Vagina (tissue), 2 donors: ENCODE measurements at regions not wholly inside any gene's neighbourhood (a gene's known extent, or its start where the extent isn't known, plus 50 kb on each side); places are given as distances from the start of the nearest gene placed in this dataset.

Experiments
- DNase-seq, 2 donors: peaks; one replicate each; pipeline ENCODE4 v3.0.0-alpha.2; 2017; ENCODE audit errors: extremely low spot score in 2 of 2
- H3K27ac ChIP-seq: fragments of 200-600 bp; sonication (generic); one replicate; pipeline ENCODE4 v1.5.1; 2019
- H3K27me3 ChIP-seq: fragments of 200-600 bp; sonication (generic); one replicate; pipeline ENCODE4 v1.5.1; 2019
- H3K36me3 ChIP-seq, 2 donors: fragments of 200-600 bp; sonication (generic); one replicate each; pipeline ENCODE4 v1.5.1; 2017 to 2019
- H3K4me1 ChIP-seq: fragments of 200-600 bp; sonication (generic); one replicate; pipeline ENCODE4 v1.5.1; 2019
- H3K4me3 ChIP-seq, 2 donors: fragments of 200-600 bp; sonication (generic); 1 replicate in 1 of 2; 2 replicates in 1 of 2; pipeline ENCODE4 v1.5.1; 2016 to 2019
- H3K9me3 ChIP-seq: fragments of 200-600 bp; sonication (generic); one replicate; pipeline ENCODE4 v1.5.1; 2019
- POLR2A ChIP-seq, 2 donors: fragments of 450-650 bp; IDR thresholded peaks; one replicate each; pipeline ENCODE4 v1.6.1; 2017; ENCODE audit warnings: antibody characterized with exemption in 2 of 2, mild to moderate bottlenecking in 2 of 2, moderate library complexity in 2 of 2
- POLR2AphosphoS5 ChIP-seq, 2 donors: sonication (generic); formaldehyde crosslinking; IDR thresholded peaks; one replicate each; pipeline ENCODE4 v1.9.0; 2017; ENCODE audit warnings: antibody characterized with exemption in 2 of 2, mild to moderate bottlenecking in 2 of 2, low read depth in 1 of 2; ENCODE audit not compliant: insufficient read depth in 1 of 2
- intact Hi-C: fragments of 100-400 bp; cut with DNase I; formaldehyde crosslinking; loops from one replicate; pipeline ENCODE4 v1.15.1; 2023
- TF ChIP-seq, protein P1 (sequence below), 3 experiments: fragments of 450-650 bp in 2 of 3; fragments of 200-600 bp in 1 of 3; sonication (generic) in 1 of 3; IDR thresholded peaks; one replicate each; pipeline ENCODE4 v1.5.1; 2017 to 2019; ENCODE audit warnings: antibody characterized with exemption in 3 of 3, mild to moderate bottlenecking in 2 of 3, moderate library complexity in 2 of 3

- Histone ChIP-seq H3K36me3 (no peaks in the 10 kb centered on the region), H3K27ac (no peak overlapping the region), H3K4me1 (no peaks in the 10 kb centered on the region), H3K4me3 (no peak overlapping the region), H3K9me3 (no peaks in the 10 kb centered on the region), H3K27me3 (no peaks in the 10 kb centered on the region)
- intact Hi-C loops: no loop called here
- TF ChIP-seq POLR2AphosphoS5 (IDR thresholded peaks at IDR 0.05; ENCODE audit: insufficient read depth in 1 of 2, low read depth in 1 of 2): no peak
- TF ChIP-seq, protein P1, sequence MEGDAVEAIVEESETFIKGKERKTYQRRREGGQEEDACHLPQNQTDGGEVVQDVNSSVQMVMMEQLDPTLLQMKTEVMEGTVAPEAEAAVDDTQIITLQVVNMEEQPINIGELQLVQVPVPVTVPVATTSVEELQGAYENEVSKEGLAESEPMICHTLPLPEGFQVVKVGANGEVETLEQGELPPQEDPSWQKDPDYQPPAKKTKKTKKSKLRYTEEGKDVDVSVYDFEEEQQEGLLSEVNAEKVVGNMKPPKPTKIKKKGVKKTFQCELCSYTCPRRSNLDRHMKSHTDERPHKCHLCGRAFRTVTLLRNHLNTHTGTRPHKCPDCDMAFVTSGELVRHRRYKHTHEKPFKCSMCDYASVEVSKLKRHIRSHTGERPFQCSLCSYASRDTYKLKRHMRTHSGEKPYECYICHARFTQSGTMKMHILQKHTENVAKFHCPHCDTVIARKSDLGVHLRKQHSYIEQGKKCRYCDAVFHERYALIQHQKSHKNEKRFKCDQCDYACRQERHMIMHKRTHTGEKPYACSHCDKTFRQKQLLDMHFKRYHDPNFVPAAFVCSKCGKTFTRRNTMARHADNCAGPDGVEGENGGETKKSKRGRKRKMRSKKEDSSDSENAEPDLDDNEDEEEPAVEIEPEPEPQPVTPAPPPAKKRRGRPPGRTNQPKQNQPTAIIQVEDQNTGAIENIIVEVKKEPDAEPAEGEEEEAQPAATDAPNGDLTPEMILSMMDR (IDR thresholded peaks at IDR 0.05): no peak
- TF ChIP-seq POLR2A (IDR thresholded peaks at IDR 0.05): no peak
- DNase-seq: no peak
Observed at GRCh38 chr5:99807346-99807745, 727.8 kb upstream of the FAM174A start.

- Histone ChIP-seq H3K27me3 (no peaks in the 10 kb centered on the region), H3K4me1 (no peaks in the 10 kb centered on the region), H3K27ac (no peak overlapping the region), H3K36me3 (no peaks in the 10 kb centered on the region), H3K9me3 (no peaks in the 10 kb centered on the region), H3K4me3 (no peak overlapping the region)
- intact Hi-C loops: no loop called here
- TF ChIP-seq, protein P1 (IDR thresholded peaks at IDR 0.05): no peak
- no peak for TF ChIP-seq POLR2AphosphoS5 (IDR thresholded peaks at IDR 0.05; ENCODE audit: insufficient read depth in 1 of 2, low read depth in 1 of 2)
- TF ChIP-seq POLR2A (IDR thresholded peaks at IDR 0.05): no peak
- no peak for DNase-seq
Observed at GRCh38 chr5:99795031-99795430, 740.1 kb upstream of the FAM174A start.

DNA sequence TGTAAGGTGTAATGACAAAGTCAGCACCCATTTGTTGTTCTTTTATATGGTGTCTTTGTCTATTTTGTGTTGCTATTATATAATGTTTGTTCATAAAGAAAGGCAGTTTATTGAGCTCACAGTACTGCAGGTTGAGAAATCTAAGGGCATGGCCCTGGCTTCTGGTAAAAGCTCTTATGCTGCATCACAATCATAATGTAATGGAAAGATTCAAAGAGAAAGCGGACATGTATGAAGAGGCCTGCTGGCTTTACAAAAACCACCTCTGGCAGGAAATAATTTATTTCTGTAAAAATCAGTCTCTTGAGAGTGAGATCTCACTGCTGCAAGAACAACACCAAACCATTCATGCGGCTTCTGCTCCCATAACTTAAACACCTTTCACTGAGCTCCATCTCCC is 746.7 kb upstream of the FAM174A start:
- intact Hi-C loops: no loop called here
- TF ChIP-seq, protein P1 (IDR thresholded peaks at IDR 0.05): no peak
- TF ChIP-seq POLR2A (IDR thresholded peaks at IDR 0.05) (no peak), POLR2AphosphoS5 (IDR thresholded peaks at IDR 0.05; ENCODE audit: insufficient read depth in 1 of 2, low read depth in 1 of 2) (no peak)
- Histone ChIP-seq H3K27ac (no peak overlapping the region), H3K9me3 (no peaks in the 10 kb centered on the region), H3K36me3 (no peaks in the 10 kb centered on the region), H3K4me3 (no peak overlapping the region), H3K27me3 (no peaks in the 10 kb centered on the region), H3K4me1 (no peaks in the 10 kb centered on the region)
- DNase-seq: no peak

DNA sequence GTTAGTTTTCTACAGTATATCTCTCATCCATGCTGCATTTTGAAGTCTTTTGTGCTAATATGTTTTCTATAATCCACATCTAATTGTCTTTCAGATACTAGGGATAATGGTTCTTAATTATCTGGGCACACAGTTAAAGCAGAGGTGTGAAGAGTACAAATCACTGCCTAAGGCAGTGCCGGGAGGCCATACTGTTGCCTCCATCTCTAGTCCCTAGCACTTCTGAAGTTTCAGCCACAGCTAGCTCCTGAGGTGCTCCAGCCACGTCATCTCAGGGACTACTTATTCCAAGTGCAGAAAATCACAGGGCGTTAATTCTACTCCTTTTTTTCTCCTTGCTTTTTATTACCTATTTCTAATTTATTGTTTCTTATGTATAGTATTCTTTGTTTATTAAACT is 760.0 kb upstream of the FAM174A start:
- Histone ChIP-seq H3K36me3 (no peaks in the 10 kb centered on the region), H3K4me3 (no peak overlapping the region), H3K4me1 (no peaks in the 10 kb centered on the region), H3K27ac (no peak overlapping the region), H3K9me3 (no peaks in the 10 kb centered on the region), H3K27me3 (no peaks in the 10 kb centered on the region)
- intact Hi-C loops: no loop called here
- TF ChIP-seq POLR2A (IDR thresholded peaks at IDR 0.05): no peak
- no peak for TF ChIP-seq POLR2AphosphoS5 (IDR thresholded peaks at IDR 0.05; ENCODE audit: insufficient read depth in 1 of 2, low read depth in 1 of 2)
- TF ChIP-seq, protein P1 (IDR thresholded peaks at IDR 0.05): no peak
- no peak for DNase-seq

DNA sequence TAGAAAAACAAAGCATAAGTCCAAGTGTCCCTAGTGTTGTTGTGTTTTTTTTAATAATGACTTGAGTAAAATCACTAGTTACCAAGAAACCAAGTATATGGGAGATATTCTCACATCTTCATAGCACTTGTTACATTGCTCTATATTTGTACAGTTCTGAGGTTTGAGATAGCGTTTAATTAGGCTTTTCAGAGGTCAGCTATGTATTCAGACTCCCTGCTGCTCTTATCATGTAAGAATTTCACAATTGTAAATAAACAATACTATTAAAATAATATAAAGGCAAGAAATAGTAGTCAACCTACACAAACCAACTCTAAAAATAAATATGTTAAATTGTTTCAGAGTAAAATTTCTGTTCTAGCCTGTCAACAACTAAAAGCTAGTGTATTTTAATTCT is 761.9 kb upstream of the FAM174A start:
- H3K36me3 ChIP-seq: no peaks in the 10 kb centered on the region
- no peaks in the 10 kb centered on the region for H3K9me3 ChIP-seq
- no peaks in the 10 kb centered on the region for H3K4me1 ChIP-seq
- H3K4me3 ChIP-seq: no peak overlapping the region
- DNase-seq: no peak
- H3K27me3 ChIP-seq: no peaks in the 10 kb centered on the region
- no peak for TF ChIP-seq POLR2AphosphoS5 (IDR thresholded peaks at IDR 0.05; ENCODE audit: insufficient read depth in 1 of 2, low read depth in 1 of 2)
- TF ChIP-seq POLR2A (IDR thresholded peaks at IDR 0.05): no peak
- TF ChIP-seq, protein P1 (IDR thresholded peaks at IDR 0.05): no peak
- H3K27ac ChIP-seq: no peak overlapping the region
- intact Hi-C loops: no loop called here
